ENCODE measurements at regions not wholly inside any gene's neighbourhood (a gene's known extent, or its start where the extent isn't known, plus 50 kb on each side); places are given as distances from the start of the nearest gene placed in this dataset.
"Not testable (repeated sequence)": the region's sequence is repeated elsewhere in the genome, so short reads cannot be mapped to it uniquely, and the experiment has no call there.

DNA sequence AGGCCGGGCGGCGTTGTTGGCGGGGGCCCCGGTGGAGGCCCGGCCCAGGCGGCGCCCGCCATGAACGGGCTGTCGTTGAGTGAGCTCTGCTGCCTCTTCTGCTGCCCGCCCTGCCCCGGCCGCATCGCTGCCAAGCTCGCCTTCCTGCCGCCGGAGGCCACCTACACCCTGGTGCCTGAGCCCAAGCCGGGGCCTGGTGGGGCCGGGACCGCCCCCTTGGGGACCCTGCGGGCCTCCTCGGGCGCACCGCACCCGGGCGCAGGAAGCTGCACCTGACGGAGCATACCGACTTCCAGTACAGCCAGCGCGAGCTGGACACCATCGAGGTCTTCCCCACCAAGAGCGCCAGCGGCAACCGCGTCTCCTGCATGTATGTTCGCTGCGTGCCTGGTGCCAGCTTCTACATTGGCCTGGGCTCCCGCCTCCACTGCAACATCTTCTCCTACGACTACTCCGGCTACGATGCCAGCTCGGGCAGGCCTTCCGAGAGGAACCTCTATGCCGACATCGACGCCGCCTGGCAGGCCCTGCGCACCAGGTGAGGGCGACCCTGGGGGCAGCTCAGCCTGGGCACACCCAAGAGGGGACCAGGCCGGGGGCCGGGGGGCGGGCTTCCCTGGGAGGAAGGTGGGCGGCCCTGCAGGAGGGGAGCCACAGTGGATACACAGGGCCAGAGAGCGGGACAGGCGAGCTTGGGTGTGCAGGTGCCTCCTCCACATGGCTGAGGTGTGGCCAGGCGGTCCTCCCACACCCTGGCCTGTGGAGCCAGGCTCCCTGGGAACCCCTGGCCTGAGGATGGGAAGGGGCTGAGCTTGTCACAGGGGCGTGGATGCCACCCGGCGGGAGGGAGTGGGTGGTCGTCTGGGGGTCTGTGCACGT, 201.6 kb downstream of the USP22 start:
- peak in 4 of 10 donors; percentile 16 to 82 (median 78) for DNase-seq
- intact Hi-C loops (cut with DNase I): not testable (repeated sequence)

DNA sequence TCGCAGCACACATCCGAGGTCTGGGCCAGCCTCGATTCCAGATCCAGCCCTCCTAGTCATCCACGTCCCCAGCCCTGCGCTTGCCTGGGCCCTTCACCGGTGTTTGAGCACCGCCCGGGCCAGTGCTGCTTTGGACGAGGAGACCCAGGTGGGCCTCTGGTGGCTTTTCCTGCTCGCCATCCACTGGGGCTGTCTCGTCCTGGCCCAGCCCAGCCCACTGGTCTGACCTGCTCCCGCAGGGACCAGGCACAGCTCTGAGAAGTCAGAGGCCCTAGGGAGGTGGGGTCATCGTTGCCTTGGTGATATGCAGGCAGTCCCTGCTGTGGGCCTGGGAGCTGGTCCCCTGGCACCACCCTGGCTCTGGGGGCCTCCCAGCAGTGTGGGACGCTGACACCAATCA, 200.8 kb downstream of the USP22 start:
- intact Hi-C loops (cut with DNase I): not testable (repeated sequence)
- DNase-seq: peak in 1 of 10 donors; percentile 51

DNA sequence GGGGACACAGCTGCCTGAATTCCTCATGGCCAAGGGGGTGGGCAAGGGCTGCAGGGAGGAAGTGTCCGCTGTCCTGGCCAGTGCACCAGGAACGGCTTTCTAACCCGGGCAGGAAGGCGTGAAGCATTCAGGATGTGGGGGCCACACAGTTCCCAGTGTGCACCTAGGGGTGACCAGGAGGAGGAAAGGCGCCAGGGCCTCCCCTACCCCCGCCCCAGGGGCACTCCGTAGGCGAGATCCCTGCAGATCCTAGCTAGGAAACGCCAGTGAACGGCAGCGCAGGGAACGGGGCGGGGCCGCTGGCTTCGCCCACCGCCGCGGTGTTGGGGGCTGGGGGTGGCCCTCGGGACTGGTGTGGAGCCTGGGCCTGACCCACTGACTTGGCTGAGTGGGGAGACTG, 199.6 kb downstream of the USP22 start:
- DNase-seq: peak in 1 of 10 donors; percentile 68
- intact Hi-C loops (cut with DNase I): not testable (repeated sequence)

DNA sequence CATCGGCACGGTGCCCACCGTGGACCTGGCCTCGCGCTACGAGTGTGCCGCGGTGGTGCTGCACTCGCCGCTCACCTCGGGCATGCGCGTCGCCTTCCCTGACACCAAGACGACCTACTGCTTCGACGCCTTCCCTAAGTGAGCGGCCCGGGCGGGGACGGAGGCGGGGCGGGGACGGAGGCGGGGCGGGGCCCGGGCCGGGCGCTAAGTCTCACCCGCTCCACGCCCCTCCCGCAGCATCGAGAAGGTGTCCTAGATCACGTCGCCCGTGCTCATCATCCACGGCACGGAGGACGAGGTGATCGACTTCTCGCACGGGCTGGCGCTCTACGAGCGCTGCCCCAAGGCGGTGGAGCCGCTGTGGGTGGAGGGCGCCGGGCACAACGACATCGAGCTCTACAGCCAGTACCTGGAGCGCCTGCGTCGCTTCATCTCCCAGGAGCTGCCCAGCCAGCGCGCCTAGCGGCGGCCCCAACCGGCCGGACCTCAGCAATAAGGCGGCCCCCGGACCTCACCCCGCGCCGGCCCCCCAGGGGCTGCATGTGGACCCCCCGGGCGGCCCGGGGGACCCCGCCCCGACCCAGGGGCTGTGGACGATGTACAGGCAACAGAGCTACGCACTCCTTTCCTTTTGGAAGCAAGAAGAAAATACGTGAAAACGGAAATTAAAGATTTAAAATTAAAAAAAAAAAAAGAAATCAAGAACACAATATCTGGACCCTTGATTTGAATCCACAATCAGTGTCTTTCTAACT, 198.8 kb downstream of the USP22 start:
- intact Hi-C loops (cut with DNase I): not testable (repeated sequence)
- DNase-seq: peak in 2 of 10 donors; percentile 68 to 76

DNA sequence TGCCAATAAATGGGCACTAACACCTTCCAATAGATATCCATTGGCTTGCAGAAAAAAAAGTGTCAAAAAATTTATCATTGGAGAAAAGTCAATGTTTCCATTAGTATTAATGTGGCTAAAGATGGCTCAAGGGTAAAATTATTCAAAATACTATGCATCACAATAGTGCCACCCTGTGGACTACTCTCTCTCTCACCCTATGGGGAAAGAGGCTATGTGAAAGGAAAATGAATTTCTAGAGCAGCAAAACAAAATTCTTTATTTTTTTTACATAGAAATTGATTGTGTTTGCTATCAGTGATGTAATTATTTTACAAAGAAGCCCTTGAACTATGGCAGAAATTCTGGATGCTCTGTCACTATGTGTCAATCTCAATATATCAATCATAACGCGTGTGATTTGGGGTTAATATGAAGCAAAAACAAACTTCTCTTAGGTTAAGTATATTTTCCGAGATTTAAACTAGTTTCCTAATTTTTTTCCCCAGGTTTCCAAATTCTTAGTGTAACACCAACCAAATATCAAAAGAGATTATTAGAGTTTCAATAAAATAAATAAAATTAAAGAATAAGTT, 193.9 kb downstream of the USP22 start:
- DNase-seq; intact Hi-C loops (cut with DNase I): not testable (repeated sequence)

DNA sequence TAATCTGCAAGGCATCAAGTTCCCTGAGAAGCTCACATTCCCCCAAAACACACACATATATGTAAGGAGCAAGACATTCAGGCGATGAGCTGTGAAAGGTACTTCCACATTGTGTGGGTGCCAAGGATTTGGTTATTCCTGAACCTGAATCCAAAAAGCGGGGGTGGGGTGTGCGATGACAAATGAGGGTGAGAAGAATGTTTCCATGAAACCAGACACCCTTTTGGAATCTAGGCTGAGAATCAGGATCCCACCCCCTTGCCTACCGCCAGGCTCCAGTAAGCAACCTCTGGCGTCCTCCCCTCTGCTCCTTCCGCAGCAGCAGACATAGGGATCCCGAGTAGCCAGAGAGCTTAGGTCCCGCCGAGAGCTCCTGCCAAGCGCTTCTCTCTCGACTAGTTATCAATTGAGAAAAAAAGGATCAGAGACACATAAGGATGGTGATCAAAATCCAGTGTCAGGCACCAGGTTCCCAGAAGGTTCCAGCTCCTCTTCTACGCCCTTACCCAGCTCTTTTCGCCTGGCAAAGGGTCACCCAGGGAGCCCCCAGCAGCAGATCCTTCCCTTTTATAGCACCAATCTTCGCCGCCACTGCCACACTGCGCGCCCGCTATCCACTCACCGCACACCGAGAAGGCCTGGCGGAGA, 191.1 kb downstream of the USP22 start:
- peak in 3 of 10 donors; percentile 59 to 74 (median 71) for DNase-seq

DNA sequence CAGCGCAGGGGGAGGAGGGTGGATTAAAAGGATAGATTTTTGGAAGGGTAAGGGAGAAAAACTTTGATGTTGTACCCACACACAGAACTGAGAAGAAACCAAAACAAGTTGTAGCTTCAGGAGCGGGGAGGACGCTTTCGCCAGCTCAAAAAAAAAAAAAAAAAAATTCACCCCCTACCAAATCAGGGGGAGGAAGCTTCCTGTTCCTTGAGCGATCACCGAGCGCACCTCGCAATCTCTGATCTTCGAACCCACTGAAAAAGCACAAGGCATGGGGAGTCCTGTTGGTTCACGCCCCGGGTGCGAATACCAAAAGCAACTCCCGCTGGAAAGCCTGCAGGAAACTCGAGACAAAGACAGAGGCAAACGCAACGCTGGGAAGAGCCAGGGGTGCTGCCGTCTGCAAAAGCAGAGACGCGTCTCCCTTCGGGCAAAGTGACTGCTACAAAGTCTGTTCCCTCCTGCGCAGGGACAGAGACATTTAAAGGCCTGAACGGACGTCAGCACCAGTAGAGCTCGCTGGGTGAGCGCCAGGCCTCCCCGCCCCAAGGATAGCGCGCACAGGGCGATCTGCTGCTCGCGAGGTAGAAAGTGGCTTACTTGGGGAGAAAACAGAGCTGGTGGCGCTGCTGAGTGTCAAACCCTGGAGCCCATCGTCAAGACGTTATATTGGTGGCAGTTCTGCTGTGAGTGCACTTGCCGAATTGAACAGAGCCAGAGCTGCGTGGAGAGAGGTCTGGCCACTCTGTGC, 190.4 kb downstream of the USP22 start:
- intact Hi-C loops (cut with DNase I): no loop called here
- peak; percentile 35 to 94 (median 54) for DNase-seq

More for the DNA sequence above, 191.1 kb downstream of the USP22 start:
- intact Hi-C loops (cut with DNase I): not testable (repeated sequence)

DNA sequence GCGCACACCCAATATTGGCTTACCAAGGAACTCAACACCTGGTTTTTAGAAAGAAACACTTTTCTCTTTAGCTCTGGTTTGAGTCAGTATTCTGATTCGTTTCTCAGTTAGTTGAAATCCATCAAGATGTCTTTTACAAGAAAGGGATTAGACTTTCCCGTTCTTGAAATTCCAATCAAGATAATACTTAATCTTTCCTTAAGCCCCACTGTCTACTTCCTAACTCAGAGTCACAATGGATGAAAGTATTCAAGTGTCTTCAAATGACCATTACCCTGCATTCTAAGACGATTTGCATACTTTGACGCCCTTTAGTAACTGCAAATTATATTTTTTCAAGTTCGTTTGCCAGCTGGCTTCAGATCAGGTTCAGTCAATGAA, 189.8 kb downstream of the USP22 start:
- intact Hi-C loops (cut with DNase I): no loop called here
- no peak for DNase-seq

DNA sequence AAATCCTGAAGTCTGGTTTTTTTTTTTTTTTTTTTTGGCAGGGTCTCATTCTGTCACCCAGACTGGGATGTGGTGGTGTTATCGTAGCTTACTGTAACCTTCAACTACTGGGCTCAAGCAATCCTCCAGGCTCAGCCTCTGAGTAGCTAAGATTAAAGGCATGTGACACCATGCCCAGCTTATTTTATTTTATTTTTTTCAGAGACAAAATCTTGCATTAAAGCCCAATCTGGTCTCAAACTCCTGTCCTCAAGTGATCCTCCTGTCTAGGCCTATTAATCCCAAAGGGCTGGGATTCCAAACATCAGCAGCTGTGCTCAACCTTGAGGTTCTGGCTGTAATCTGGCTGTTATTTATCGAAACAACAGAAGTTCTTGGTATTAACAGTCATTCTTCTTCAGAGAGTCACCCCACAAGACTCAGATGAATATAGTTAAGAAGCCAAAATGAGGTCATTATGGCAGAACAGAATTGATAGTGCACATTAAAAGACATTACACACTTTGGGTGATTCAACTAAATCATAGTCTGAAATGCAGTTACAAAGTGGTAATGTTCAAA, 186.8 kb downstream of the USP22 start:
- intact Hi-C loops (cut with DNase I): not testable (repeated sequence)

DNA sequence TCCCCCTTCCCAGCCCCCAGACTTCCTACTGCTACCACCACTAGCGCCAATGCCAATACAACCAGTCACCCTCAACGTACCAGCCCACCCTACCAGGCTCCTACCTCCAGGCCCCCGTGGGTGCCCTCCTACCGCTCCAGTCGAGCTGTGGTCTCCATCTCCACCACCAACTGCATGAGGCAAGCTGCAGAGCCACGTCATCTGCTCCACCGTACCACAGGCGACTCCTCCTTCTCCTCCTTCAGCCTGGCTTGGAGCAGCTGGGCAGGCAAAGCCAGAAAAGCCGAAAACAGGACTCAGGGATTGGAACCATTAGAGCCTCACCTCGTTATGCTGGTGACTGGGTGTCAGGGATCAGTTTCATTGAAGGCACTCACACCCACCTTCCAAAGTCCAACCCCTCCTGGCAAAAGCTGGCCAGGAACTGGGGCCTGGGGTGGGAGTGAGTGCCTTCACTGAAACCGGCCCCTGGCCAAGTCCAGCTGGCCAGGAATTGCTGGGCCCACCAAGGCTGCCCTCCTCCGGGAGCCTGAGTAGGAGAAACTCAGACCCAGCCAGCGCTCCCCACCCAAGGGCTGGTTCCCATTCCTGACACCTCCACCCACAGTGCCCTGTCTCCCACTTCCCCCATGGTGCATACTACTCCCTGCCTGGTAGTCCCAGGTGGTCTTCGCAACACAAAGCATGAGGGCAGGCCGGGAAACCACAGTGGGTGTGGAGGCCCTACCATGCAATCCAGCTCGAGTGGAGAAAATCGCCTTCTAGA, 176.2 kb downstream of the USP22 start:
- intact Hi-C loops (cut with DNase I): not testable (repeated sequence)

More for the DNA sequence above, 186.8 kb downstream of the USP22 start:
- DNase-seq: not testable (repeated sequence)

DNA sequence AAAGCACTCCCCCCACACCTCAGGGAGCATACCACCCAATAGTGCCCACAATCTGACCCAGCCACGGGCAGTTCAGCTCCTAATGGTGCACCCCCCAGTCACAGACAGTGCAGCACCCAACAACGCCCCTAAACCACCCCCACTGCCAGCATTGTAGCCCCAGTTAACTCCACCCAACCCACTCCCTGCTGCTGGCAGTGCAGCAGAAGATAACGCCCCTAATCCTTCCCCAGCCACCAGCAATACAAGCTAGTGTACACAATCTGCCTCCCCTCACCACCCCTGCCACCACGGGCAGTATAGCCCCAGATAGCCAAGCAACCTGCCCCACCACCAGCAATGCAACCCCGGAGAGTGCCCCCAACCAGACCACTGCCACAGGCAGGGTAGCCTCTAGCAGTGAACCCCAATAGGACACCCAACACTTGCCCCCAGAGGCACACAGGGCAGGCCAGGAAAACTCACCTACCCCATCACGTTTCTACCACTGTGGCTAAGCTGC, 175.3 kb downstream of the USP22 start:
- intact Hi-C loops (cut with DNase I): not testable (repeated sequence)
- DNase-seq: peak in 1 of 10 donors; percentile 63

More for the DNA sequence above, 176.2 kb downstream of the USP22 start:
- DNase-seq: peak in 3 of 10 donors; percentile 56 to 82 (median 61)

DNA sequence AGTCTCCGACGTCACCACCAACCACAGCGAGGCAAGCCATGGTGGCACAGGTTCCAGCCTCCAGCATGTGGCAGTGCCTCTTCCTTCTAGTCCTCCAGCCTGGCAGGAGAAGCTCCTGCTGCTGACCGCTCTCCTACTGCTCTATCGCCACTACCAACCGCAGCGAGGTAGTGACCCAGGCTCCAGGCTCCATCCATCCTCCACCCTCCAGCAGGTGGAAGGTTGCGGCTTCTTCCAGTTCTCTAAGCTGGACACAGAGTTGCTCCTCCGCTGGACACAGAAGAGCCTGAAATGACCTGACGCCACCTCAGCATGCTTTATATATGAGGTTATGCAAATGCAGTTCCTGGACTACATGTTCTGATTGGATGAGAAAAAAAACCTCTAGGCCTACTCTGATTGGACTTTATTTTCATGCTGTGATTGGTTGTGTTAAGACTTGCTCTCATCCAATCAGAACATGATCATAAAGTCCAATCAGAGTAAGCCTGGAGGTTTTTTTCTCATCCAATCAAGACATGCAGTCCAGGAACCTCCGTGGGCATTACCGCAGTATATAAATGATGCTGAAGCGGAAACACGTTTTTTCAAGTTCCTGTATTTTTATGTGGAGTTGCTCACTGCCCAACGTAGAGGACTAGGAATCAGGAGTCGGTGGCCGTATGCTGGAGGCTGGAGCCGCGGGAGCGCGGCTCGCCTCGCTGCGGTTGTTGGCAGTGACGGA, 174.7 kb downstream of the USP22 start:
- intact Hi-C loops (cut with DNase I): not testable (repeated sequence)
- peak in 2 of 10 donors; percentile 38 to 54 for DNase-seq

DNA sequence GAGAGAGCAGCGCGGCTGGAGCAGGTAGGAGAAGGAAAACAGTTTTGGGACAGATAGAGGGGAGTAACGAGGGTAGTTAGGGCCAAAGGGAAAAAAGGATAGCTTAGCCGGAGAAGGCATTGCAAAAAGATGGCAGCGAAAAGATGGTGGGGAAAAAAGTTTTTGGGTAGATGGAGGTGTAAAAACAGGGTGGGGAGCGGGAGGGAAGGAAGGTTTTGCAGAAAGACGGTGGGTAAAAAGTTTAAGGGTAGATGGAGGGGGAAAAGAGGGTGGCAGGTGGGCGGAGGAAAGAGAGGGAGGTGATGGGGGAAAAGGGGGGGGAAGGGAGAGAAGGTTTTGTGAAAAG, 174.2 kb downstream of the USP22 start:
- intact Hi-C loops (cut with DNase I): not testable (repeated sequence)

DNA sequence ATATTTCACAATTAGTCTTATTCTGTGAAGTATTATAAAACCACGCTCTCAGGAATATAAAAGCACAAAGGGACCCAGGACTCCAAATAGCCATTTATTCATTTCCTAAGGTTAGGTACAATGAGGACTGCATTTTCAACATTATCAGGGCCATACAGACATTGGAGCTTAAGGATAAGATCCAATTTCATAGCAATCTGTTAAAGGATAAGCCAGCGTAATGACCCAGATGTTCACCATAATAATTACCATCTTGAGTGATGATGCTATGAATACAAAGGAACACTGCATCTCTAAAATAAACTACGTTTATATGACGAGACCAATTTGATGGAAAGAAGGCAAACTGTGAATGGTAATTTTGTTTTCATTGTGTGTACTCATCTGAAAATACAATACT, 169.6 kb downstream of the USP22 start:
- intact Hi-C loops (cut with DNase I): not testable (repeated sequence)

More for the DNA sequence above, 174.2 kb downstream of the USP22 start:
- not testable (repeated sequence) for DNase-seq

DNA sequence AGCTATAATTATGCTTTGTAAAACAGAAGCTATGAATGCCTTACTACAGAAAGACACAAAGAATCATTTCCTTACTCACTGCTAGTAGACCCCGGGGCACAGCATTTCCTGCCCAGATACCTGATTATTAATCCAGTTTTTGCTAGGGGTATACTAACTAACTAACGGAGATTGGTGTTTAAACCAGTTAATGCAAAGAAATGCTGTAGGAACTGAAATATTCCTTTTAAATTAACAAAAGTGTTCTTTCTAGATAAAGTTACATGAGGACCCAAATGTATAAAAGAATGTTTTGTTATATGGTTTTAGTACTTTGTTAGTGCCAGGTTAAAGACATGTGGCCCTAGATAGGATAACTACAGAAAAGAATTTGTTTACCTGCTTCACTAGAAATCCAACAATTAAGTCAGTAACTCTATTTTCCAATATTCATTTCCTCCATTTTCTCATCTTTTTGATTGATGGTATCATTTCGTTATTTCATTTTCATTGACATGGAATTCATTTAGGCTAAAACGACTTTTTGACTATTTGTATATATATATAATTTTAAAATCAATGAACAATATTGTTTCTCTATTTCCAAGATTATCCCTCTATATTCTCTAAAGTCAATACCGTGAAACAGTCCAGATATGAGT, 169.0 kb downstream of the USP22 start:
- DNase-seq; intact Hi-C loops (cut with DNase I): not testable (repeated sequence)

More for the DNA sequence above, 169.6 kb downstream of the USP22 start:
- DNase-seq: not testable (repeated sequence)

DNA sequence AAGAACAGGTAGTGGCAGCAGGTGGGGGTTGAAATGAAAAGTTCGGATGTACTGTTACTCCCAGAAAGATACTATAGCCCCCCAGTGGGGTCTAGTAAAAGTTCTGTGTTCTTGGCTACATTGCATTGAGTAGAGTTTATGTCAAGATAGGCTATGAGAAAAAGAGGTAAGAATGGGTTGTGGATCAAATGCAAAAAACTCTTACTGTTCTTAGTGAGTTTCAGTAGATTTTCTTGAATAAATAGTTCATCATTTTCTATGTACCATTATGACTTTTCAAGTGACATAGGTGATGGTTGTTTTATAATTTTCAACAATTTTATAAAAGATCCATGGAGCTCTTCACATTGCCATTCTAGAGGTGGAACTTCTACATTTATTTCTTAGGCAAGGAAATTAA, 165.4 kb downstream of the USP22 start:
- DNase-seq; intact Hi-C loops (cut with DNase I): not testable (repeated sequence)

DNA sequence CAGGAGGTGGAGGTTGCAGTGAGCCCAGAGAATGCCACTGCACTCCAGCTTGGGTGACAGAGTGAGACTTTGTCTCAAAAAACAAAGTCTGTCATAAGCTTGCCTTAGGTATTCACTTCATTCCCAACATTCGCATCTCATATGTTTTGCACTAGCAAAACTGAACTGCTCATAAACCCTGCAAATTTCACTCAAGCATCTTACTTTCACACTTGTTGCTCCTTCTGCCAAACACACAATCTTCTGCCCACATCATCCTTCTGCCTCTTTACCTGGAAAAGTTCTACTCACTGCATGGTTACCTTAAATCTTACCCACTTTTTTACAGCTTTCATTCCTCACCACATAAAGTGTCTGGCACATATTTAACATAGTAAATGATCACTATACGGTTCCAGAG, 152.5 kb downstream of the USP22 start:
- intact Hi-C loops (cut with DNase I): no loop called here
- no peak for DNase-seq

Data from posterior cingulate gyrus (tissue), 11 donors.